Lower leg skin (tissue), 4 donors: ENCODE measurements at regions not wholly inside any gene's neighbourhood (a gene's known extent, or its start where the extent isn't known, plus 50 kb on each side); places are given as distances from the start of the nearest gene placed in this dataset.

Experiments used
- DNase-seq, 2 donors: peaks; one replicate each; pipeline ENCODE4 v3.0.0-alpha.2; 2019; ENCODE audit warnings: low spot score in 2 of 2
- H3K4me3 ChIP-seq: fragments of 200-600 bp; sonication (generic); 2 replicates; pipeline ENCODE4 v1.5.1; 2017; ENCODE audit warnings: mild to moderate bottlenecking, low read depth; ENCODE audit not compliant: poor library complexity, severe bottlenecking
- CTCF ChIP-seq, 3 donors: fragments of 450-650 bp; IDR thresholded peaks; one replicate each; pipeline ENCODE4 v1.5.1; 2016; ENCODE audit warnings: antibody characterized with exemption in 3 of 3, mild to moderate bottlenecking in 3 of 3, moderate library complexity in 2 of 3
- POLR2A ChIP-seq, 2 donors: fragments of 450-650 bp; IDR thresholded peaks; one replicate each; pipeline ENCODE4 v1.6.1; 2016 to 2017; ENCODE audit warnings: antibody characterized with exemption in 2 of 2, mild to moderate bottlenecking in 1 of 2, moderate library complexity in 1 of 2
- WGBS, 2 donors: methylation state at CpG; one replicate each; pipeline ENCODE4 v1.1.5; 2018; 5-methylcytosine and 5-hydroxymethylcytosine counted together
- intact Hi-C: fragments of 100-400 bp; cut with DNase I; formaldehyde crosslinking; loops from one replicate; pipeline ENCODE4 v1.15.0; 2023; ENCODE audit warnings: low total_unique reads

- H3K4me3 ChIP-seq, result no peak overlapping the region
- no peak for DNase-seq
- 60 to 69% methylated on average over 16 of the region's 16 CpGs for WGBS, 2 donors
- TF ChIP-seq CTCF (IDR thresholded peaks at IDR 0.05) (no peak), POLR2A (IDR thresholded peaks at IDR 0.05) (no peak)
- intact Hi-C loops, result no loop called here
Measured at GRCh38 chr9:107667231-107668070, 177.9 kb upstream of the KLF4 start.

- no peak for TF ChIP-seq CTCF (IDR thresholded peaks at IDR 0.05)
- TF ChIP-seq POLR2A (IDR thresholded peaks at IDR 0.05), result no peak
- intact Hi-C loops, result no loop called here
- no peak for DNase-seq
- no peak overlapping the region for H3K4me3 ChIP-seq
- WGBS, 2 donors, result 40 to 47% methylated on average over 4 of the region's 4 CpGs
Measured at GRCh38 chr9:107665057-107665456, 175.5 kb upstream of the KLF4 start.

- 53 to 59% methylated on average over 2 of the region's 2 CpGs for WGBS, 2 donors
- intact Hi-C loops, result no loop called here
- DNase-seq, result no peak
- TF ChIP-seq POLR2A (IDR thresholded peaks at IDR 0.05) (no peak), CTCF (IDR thresholded peaks at IDR 0.05) (no peak)
- H3K4me3 ChIP-seq, result no peak overlapping the region
Measured at GRCh38 chr9:107660976-107661375, 171.4 kb upstream of the KLF4 start.

- TF ChIP-seq CTCF (IDR thresholded peaks at IDR 0.05) (no peak), POLR2A (IDR thresholded peaks at IDR 0.05) (no peak)
- 50 to 58% methylated on average over 4 of the region's 4 CpGs for WGBS, 2 donors
- no peak overlapping the region for H3K4me3 ChIP-seq
- intact Hi-C loops, result no loop called here
- no peak for DNase-seq
Measured at GRCh38 chr9:107653263-107653821, 163.8 kb upstream of the KLF4 start.

GRCh38 chr9:107650995-107651394, 161.4 kb upstream of the KLF4 start:
- 93 to 94% methylated on average over 3 of the region's 3 CpGs for WGBS, 2 donors
- TF ChIP-seq CTCF (IDR thresholded peaks at IDR 0.05) (no peak), POLR2A (IDR thresholded peaks at IDR 0.05) (no peak)
- no peak overlapping the region for H3K4me3 ChIP-seq
- intact Hi-C loops, result no loop called here
- DNase-seq, result no peak
